HG03064 (cell line): ENCODE measurements at regions not wholly inside any gene's neighbourhood (a gene's known extent, or its start where the extent isn't known, plus 50 kb on each side); places are given as distances from the start of the nearest gene placed in this dataset.
"Not testable (repeated sequence)": the region's sequence is repeated elsewhere in the genome, so short reads cannot be mapped to it uniquely, and the experiment has no call there.

ENCODE experiments used
- ATAC-seq: cut with Tn5 transposase; IDR thresholded peaks from one replicate; pipeline ENCODE4 v1.9.1; 2021; ENCODE audit warnings: low read depth; ENCODE audit not compliant: unreplicated experiment

DNA sequence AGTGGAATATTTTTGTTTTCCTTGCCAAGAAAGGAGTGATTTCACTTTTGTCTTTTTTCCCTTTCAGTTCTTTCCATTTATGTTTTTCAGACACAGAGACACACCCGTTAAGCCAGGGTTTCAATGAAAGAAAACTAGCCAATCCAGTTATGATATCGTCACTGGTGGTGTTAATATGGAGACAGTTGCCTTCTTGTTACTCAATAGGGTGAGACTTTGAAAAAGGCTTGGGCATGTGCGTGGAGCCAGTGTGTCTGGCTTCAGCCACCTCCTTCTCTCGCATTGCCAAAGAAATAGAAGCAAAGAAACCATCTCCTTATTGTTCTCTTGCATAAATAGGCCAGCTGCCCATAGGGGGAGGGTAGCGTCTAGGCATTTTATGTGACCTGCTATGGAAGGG is 84.1 kb upstream of the DLX6 start:
- no peak for ATAC-seq

DNA sequence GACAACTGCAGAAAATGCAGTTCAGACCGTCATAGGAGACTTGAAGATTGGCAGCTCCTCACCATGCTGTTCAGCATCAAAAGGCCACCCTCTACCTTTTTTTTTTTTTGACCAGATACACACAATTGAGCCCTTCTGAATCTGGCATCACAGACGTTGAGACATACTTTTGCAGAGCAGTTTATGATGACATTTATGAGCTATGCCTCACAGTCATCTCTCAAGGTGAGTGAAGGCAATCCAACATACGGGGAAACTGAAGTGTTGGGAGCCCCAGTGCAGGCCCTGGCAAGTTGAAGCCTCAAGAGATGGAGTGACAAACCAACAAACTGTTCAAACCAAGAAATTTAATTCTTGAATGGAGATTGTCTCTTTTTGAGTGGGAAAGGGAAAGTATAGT is 83.6 kb upstream of the DLX6 start:
- no peak for ATAC-seq

DNA sequence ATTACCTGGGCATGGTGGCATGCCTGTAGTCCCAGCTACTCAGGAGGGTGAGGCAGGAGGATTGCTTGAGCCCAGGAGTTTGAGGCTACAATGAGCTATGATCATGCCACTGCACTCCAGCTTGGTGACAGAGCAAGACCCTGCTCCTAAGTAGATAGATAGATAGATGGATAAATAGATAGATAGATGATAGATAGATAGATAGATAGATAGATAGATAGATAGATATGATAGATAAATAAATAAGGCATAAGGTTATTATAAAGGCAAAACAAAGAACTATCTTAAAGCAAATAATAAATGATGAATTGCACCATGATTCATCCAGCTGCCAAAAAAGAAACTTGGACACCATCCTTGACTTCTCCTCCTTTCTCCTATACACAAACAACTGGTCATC is 82.0 kb upstream of the DLX6 start:
- not testable (repeated sequence) for ATAC-seq

DNA sequence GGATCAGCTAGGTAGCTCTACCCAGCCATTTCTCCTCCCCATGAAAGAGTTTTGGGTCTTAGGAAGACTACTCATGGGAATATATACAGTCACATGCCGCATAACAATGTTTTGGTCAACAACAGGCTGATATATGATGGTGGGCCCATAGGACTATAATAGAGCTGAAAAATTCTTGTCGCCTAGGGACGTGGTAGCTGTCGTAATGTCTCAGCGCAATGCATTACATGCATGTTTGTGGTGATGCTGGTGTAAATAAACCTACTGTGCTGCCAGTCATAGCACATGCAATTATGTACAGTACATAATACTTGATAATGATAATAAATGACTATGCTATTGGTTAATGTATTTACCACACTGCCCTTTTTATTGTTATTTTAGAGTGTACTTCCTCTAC is 78.2 kb upstream of the DLX6 start:
- no peak for ATAC-seq

DNA sequence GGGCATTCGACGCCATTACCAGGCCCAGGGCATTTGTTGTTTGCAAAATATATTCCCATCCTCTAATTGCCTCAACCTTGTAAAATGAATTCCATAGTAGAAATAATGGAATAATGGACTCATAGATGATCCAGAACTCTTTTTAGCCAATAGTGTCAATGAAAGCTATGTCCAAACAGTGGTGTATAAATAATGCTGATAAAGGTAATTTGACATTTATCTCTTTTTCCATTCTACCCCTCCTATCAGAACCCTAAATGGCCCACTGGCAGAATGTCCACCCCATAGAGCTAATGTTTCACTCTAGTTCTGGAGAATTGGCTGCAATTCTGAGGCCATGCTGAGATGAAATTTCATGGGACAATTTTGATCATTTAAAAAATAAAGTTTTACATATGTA is 76.4 kb upstream of the DLX6 start:
- no peak for ATAC-seq

DNA sequence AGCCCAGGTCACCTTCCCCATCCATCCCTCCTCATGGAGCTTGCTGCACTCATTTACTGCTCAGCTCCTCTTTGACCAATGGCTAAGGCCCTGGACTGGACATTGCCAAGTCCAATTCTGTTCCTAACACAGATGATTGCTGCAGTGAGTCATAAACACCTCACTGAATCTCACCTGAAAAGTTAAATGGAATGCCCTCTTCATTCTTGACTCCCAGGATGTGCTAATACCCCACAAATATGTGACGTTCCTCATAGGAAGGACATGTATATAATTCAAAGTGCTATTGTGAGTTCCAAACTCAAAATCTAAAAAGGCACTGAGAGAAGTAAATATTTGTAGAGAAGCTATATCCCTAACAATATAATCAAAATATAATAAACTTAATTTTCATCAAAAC is 73.5 kb upstream of the DLX6 start:
- no peak for ATAC-seq

DNA sequence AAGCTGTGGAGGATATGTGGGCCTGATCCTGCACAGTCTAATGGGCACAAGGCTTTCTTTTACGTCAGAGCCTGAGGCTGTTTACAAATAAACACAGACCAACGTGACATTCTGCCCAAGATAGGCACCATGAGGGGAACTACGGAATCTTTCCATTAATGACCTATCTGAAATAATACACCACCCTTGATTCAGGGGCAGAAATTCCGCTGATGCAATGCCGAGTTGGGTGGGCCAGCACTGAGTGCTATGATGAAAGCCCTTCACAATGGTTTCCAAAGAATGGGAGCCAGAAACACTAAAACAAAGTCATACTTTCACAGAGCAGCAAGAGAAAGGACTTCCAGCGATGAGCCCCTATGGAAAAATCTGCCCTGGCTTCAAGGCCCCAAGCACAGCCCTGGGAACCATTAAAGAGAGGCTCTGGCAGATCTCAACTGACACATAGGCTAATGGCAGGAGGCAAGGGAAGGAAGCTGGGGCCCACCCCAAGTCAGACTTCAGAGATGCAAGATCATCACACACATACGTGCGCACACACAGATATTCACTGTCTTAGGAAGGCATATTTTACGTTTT is 72.2 kb upstream of the DLX6 start:
- ATAC-seq = no peak

DNA sequence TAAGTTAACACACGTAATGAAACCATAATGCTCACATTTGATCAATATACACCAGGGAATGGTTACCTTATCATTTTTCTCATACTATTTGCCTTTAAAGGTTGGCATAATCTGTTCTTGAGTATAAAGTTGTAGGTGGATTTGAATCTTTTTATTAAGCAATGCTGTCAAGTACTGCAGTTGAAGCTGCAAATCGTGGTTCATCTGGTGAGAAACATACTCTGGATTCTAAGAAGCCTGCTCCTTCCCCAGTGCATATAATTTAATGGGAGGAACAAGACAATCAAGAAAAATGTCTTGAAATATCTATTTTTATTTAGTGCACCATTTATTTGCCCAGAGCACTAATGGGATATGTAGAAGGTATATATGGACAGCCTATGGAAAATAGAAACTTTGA is 68.7 kb upstream of the DLX6 start:
- no peak for ATAC-seq

DNA sequence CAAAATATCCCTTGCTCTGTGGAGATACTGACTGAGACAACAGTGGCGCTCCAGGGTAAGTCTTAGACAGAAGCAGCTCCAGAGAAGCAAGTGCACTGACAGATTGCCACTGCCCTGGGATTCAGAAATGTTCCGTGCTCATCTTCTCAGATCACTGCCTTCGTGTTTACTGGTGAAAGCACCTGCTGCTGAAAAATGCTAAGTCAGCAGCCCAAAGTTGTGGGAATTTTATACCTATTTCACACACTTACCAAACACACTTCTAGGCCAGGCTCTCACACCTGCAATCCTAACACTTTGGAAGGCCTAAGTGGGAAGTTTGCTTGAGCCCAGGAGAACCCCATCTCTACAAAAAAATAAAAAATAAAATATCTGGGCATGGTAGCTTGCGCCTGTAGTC is 63.2 kb upstream of the DLX6 start:
- ATAC-seq = no peak

DNA sequence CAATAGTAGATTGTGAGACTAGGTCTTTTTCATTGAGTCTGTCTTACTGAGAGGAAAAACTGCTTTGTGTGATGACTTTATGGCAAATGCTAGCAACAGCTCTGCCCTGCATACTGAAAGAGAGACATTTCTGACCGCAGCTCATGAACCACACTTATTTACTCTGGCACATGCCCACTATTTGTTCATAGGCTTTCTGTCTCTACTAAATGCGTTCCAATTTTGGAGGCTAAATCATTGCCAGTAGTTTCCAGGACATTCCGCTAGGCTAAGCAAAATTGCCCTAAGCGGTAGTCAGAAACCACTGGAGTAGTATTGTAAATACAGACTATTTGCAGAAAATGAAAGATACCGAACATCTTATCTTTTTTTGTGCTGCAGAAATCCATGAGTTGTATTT is 55.6 kb upstream of the DLX6 start:
- ATAC-seq = no peak

DNA sequence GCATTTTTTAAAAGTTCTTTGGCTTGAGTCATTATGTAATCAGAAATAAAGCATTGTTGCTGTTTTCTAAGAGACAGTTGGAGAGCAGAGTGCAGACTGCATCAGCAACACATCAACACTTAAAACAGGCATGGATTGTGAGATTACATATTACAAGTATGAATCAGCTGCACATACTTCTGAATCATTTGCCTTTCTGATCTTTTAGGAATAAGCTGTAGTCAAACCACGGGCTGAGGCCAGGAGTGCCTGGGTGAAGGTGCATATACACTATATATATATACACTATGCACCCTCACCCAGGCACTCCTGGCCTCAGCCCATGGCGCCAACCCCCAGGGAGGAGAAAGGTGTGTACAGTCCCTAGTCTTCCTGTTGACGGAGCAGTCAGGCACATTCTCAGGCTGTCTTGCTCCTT is 52.4 kb upstream of the DLX6 start:
- no peak for ATAC-seq

DNA sequence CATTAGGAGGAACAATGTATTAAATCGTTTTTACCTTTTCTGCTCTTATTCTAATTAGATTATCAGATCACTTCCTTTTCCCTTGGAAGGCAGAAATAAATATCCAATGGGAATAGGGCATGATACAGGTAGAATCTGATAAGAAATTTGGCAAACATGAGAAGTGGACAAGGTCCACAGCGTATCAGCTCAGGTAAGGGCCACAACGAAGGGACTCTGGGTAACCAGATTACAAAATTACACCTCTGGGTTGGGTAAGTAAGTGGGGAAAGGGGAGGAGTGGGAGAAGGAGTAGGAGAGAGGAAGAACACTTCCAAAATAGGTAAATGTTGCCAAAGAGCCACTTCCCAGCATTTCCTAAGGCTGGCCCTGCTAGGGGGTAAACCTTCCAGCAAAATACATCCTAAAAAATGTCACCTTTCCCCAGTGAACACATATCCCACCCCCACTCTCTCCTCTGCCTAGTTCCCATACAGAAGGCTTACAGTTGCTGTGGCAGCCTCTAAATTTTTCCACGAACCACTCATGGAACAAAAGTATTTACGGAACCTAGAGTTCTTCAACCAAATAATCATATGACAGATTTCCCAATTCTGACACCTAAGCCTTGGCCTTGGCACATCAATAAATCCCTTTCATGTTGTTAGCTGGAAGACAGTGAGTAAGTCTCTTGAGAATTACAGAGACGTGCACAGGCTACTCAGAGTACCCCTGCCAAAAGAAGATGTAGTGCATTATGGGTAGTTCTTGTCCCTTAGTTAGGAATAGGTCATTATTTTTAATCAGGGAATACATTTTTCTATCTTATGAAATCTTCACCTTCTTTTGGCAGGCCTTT is 51.5 kb upstream of the DLX6 start:
- no peak for ATAC-seq
